H1 (cell line): ENCODE measurements at regions not wholly inside any gene's neighbourhood (a gene's known extent, or its start where the extent isn't known, plus 50 kb on each side); places are given as distances from the start of the nearest gene placed in this dataset.

ENCODE experiments used
- FOSL1 ChIP-seq: IDR thresholded peaks from 2 replicates; pipeline ENCODE4 v1.6.1; 2011; ENCODE audit warnings: mild to moderate bottlenecking, low read depth, low read length, moderate library complexity; ENCODE audit not compliant: insufficient read depth
- SIN3A ChIP-seq, 2 experiments: IDR thresholded peaks in 1 of 2; conservative IDR thresholded peaks in 1 of 2; 2 replicates each; pipeline ENCODE4 v1.6.1; 2011 to 2012; ENCODE audit warnings: low read length in 2 of 2, improper control_type of control experiment in 1 of 2, low read depth in 1 of 2, mild to moderate bottlenecking in 1 of 2

DNA sequence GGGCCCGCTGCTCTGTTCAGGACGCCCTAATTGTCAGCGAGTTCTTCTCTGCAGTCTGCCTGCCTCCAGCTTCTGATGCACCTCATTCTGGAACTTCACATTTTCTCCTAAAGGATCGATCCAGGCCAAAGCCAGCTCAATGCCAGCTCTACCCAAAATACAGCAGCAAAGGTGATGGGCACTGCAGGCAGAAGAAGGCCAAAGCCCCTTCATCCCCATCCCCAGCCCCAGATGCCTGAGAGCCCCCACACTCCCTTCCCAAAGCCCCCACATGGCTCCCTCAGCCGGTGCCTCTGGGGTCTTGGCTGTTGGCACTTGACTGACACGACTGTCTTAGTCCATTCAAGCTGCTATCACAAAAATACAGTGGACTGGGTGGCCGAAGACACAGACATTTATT lies 410.3 kb downstream of the BRD1 start (continued):
- TF ChIP-seq SIN3A (conservative IDR thresholded peaks at IDR 0.05 in 1 of 2, IDR thresholded peaks at IDR 0.05 in 1 of 2; ENCODE audit: low read depth in 1 of 2, low read length in 2 of 2) (no peak), FOSL1 (no peak)
